GM13976 (cell line): ENCODE measurements at regions not wholly inside any gene's neighbourhood (a gene's known extent, or its start where the extent isn't known, plus 50 kb on each side); places are given as distances from the start of the nearest gene placed in this dataset.
A peak's percentile ranks its signal among the peaks of the same experiment; 100 is the strongest.

Experiments
- DNase-seq: peaks from one replicate; pipeline ENCODE4 v3.0.0; 2012; ENCODE audit warnings: low spot score
- in situ Hi-C: fragments of 300-500 bp; cut with MboI; formaldehyde crosslinking; loops from one replicate; pipeline ENCODE4 v1.12.0; 2022; ENCODE audit warnings: low sequenced_read_pairs, mixed read lengths, inconsistent platforms; ENCODE audit not compliant: unreplicated experiment
- TF ChIP-seq, protein P1 (sequence below): IDR thresholded peaks from 2 replicates; pipeline ENCODE4 v1.5.1; 2012; ENCODE audit warnings: borderline replicate concordance, mild to moderate bottlenecking; ENCODE audit not compliant: insufficient read depth; ENCODE audit errors: extremely low read depth, missing control alignments, control extremely low read depth

DNA sequence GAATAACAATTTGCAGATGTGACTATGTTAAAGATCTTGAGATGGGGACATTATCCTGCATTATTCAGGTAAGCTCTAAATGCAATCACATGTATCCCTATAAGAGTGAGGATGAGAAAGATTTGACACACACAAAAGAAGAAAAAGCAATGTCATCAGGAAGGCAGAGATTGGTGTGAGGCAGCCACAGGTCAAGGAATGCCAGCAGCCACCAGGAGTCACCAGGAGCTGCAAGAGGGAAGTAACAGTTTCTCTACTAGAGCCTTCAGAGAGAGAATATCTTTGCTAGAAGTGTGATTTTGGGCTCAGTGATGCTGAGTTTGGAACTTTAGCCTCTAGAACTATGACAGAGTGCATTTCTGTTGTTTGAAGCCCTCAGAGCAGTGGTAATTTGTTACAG, 700.3 kb upstream of the SEMA3D start:
- no peak for DNase-seq
- TF ChIP-seq, protein P1, sequence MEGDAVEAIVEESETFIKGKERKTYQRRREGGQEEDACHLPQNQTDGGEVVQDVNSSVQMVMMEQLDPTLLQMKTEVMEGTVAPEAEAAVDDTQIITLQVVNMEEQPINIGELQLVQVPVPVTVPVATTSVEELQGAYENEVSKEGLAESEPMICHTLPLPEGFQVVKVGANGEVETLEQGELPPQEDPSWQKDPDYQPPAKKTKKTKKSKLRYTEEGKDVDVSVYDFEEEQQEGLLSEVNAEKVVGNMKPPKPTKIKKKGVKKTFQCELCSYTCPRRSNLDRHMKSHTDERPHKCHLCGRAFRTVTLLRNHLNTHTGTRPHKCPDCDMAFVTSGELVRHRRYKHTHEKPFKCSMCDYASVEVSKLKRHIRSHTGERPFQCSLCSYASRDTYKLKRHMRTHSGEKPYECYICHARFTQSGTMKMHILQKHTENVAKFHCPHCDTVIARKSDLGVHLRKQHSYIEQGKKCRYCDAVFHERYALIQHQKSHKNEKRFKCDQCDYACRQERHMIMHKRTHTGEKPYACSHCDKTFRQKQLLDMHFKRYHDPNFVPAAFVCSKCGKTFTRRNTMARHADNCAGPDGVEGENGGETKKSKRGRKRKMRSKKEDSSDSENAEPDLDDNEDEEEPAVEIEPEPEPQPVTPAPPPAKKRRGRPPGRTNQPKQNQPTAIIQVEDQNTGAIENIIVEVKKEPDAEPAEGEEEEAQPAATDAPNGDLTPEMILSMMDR: no peak
- in situ Hi-C loops: loop anchor here (25.0 kb wide), 2 partner anchors 575 to 1025 kb away; no protein-coding TSS in a partner anchor

DNA sequence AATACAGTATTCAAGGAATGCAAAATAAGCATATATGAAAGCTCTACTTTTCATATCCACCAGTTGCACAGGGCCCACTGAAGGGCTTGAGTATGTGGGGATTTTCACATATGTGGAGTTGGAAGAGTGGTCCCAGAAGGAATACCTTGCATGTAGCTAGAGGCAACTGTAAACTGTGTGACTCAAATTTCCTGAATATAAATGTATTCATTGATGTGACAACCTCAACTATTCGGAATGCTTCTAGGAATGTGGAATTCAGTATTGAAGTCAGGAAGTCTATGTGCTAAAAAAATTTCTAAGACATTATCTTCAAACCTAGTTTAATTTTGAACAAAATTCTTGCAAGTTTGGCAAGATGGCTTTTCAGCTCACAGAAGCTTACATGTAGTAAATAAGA, 695.5 kb upstream of the SEMA3D start:
- in situ Hi-C loops: loop anchor here (25.0 kb wide), 2 partner anchors 580 to 1030 kb away; no protein-coding TSS in a partner anchor
- TF ChIP-seq, protein P1: no peak
- DNase-seq: no peak

DNA sequence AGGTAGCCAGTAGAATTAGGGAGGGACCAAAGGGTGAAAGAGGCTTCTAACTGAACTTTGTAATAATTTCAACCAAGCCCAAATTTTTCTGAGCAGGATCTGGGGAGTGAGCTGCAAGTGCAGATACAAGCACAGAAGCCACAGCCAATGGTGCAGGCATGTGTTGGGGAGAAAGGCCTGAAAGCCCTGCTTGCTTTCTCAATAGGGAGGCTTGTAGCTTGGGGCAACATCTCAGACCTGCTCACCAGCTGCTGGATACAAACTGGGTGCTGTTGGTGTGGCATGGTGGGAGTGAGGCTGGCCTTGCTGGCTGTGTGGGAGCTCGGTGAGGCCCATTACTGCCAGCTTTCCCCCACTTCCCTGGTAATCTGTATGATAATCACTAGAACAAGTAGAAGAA, 688.5 kb upstream of the SEMA3D start:
- in situ Hi-C loops: loop anchor here (25.0 kb wide), 2 partner anchors 587 to 1037 kb away; no protein-coding TSS in a partner anchor
- TF ChIP-seq, protein P1: no peak
- no peak for DNase-seq

DNA sequence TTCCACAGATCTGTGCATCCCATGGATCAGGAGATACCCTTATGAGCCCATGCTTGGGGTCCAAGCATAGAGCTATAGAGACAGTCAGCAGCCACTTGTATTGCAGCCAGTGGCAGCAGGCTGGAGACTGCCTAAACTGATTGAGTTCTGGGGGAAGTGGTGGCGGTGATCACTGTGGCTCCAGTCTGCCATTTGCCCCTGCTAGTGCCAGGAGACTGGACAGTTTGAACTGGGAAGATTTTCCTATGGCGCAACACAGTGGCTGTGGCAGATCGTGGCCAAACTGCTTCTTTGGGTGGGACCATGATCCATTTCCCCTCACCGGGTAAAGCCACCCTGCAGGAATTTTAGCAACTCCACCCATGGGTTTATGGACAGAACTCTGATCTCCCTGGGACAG, 679.7 kb upstream of the SEMA3D start:
- TF ChIP-seq, protein P1: no peak
- in situ Hi-C loops: no loop called here
- DNase-seq: no peak

DNA sequence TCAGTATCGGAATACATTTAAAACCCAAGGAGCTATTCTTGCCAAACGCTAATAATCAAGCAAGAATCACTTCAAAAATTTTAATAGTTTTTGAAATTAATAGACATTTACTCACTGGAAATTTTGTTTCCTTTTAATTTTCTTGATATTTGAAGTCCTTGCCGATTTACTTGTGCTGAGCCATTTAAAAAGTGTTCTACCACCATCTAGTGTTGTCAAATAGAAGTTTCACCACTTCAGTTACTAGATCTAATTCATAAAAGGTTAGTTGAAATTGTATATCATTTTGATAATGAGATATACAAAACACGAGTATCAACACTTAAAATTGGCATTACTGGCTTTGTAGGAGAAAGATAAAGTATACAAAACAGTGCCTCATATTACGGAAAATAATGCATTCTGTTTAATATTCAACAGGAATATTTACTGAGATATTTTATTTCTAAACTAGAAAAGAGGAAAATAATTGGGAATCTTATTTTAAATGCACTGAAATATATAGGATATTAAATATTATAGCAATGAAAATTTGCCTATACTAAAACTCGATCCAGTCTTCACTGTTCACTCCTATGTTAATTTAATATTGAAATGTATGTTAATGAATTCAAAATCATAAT, 664.8 kb upstream of the SEMA3D start:
- DNase-seq: peak; percentile 10
- TF ChIP-seq, protein P1: peak; percentile 12
- in situ Hi-C loops: no loop called here

DNA sequence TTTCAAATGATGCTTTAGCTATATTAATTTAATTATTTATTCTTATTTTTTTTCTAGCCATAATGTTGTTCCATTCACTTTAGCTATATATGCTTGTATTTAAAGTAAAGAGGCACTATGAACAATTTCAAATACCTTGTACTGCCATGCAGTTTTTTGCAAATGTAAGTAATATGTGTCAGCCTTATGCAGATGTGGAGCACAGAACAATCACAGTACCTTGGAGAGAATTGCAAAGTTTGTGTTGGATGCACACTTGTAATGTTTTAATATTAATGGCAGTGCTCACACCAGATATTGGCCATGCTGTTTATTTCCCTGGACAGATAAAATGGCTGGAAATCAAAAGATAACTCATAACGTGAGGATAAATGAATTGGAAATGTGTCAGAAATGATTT, 663.5 kb upstream of the SEMA3D start:
- in situ Hi-C loops: no loop called here
- TF ChIP-seq, protein P1: no peak
- no peak for DNase-seq

DNA sequence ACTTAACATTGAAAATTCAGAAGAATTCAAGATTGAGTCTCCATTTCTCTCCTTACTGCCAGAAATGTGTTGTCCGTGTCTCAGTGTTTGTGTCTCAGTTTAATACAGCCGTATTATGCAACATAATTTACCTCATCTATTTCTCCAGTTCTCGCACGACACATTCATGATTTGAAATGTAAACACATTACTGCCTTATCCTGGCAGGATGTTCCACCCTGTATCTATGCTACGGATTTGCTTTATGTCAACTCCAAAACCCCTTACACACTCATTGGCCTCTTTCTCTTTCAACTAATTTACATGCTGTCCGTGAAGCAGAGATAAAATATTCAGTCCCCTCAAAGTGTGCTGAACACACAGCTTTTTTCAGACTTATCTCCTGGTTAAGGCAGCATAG, 653.7 kb upstream of the SEMA3D start:
- in situ Hi-C loops: no loop called here
- TF ChIP-seq, protein P1: no peak
- DNase-seq: no peak
